T-cell (primary cell): ENCODE measurements at regions not wholly inside any gene's neighbourhood (a gene's known extent, or its start where the extent isn't known, plus 50 kb on each side); places are given as distances from the start of the nearest gene placed in this dataset.

Source experiments
- ATAC-seq, 4 experiments: fragments of 200-7000 bp in 3 of 4; fragments of 150-1000 bp in 1 of 4; cut with Tn5 transposase; replicated peaks in 1 of 4; 1 replicate in 3 of 4; 2 replicates in 1 of 4; pipeline ENCODE4 v1.10.0; 2021; ENCODE audit warnings: moderate library complexity in 3 of 4, mild to moderate bottlenecking in 2 of 4, moderate number of reproducible peaks in 1 of 4
- CTCF ChIA-PET, 2 donors: fragments of 300-600 bp; sonication (Branson Sonifier 250); formaldehyde crosslinking; loops; one replicate each; lab custom pipeline; 2022; ENCODE audit warnings: antibody characterized with exemption in 2 of 2; lab: Charles Lee
- POLR2A ChIA-PET, 2 donors: fragments of 300-600 bp; sonication (Branson Sonifier 250); formaldehyde crosslinking; loops; one replicate each; lab custom pipeline; 2022; ENCODE audit warnings: antibody characterized with exemption in 2 of 2; lab: Charles Lee
- DNase-seq, 35 experiments: peaks; one replicate each; pipeline versions ENCODE4 v3.0.0 to v3.0.0-alpha.2; 2013 to 2023
- H3K27ac ChIP-seq: one replicate; pipeline ENCODE4 v1.5.1; 2013; ENCODE audit warnings: low read length
- H3K27me3 ChIP-seq, 2 experiments: replicated peaks in 1 of 2; 1 replicate in 1 of 2; 2 replicates in 1 of 2; pipeline versions ENCODE4 v1.6.1 to v1.7.0; 2013; ENCODE audit warnings: low read length in 1 of 2, mixed read lengths in 1 of 2; ENCODE audit not compliant: control insufficient read depth in 2 of 2, insufficient read depth in 2 of 2; ENCODE audit errors: extremely low read depth in 1 of 2
- H3K36me3 ChIP-seq, 2 donors: 1 replicate in 1 of 2; 2 replicates in 1 of 2; pipeline versions ENCODE4 v1.6.1 to v1.7.0; 2013; ENCODE audit warnings: low read length in 1 of 2; ENCODE audit not compliant: control insufficient read depth in 2 of 2, insufficient read depth in 1 of 2; ENCODE audit errors: extremely low read depth in 1 of 2
- H3K4me1 ChIP-seq, 2 experiments: 1 replicate in 1 of 2; 2 replicates in 1 of 2; pipeline versions ENCODE4 v1.6.1 to v1.7.0; 2013; ENCODE audit warnings: low read length in 2 of 2, mixed read lengths in 1 of 2; ENCODE audit not compliant: insufficient read depth in 2 of 2, control insufficient read depth in 1 of 2; ENCODE audit errors: extremely low read depth in 1 of 2
- H3K4me3 ChIP-seq, 2 donors: 1 replicate in 1 of 2; 2 replicates in 1 of 2; pipeline versions ENCODE4 v1.5.1 to v1.7.0; 2013; ENCODE audit warnings: mild to moderate bottlenecking in 2 of 2, low read length in 1 of 2, moderate library complexity in 1 of 2; ENCODE audit not compliant: control insufficient read depth in 1 of 2; ENCODE audit errors: extremely low read depth in 1 of 2
- H3K9me3 ChIP-seq: 2 replicates; pipeline ENCODE4 v1.7.0; 2013
- H3K27ac Mint-ChIP-seq, 2 donors: one replicate each; pipeline ENCODE4 v1.8.0; 2020 to 2021; ENCODE audit warnings: mild to moderate bottlenecking in 2 of 2, mixed read lengths in 2 of 2
- H3K27me3 Mint-ChIP-seq, 2 donors: one replicate each; pipeline ENCODE4 v1.8.0; 2021 to 2022; ENCODE audit warnings: mixed read lengths in 2 of 2
- H3K36me3 Mint-ChIP-seq: one replicate; pipeline ENCODE4 v1.8.0; 2021; ENCODE audit warnings: mixed read lengths
- H3K4me1 Mint-ChIP-seq, 3 donors: one replicate each; pipeline ENCODE4 v1.8.0; 2020 to 2022; ENCODE audit warnings: mixed read lengths in 3 of 3, mild to moderate bottlenecking in 1 of 3
- H3K4me3 Mint-ChIP-seq, 3 donors: one replicate each; pipeline ENCODE4 v1.8.0; 2020 to 2022; ENCODE audit warnings: mild to moderate bottlenecking in 3 of 3, mixed read lengths in 3 of 3, moderate library complexity in 3 of 3
- H3K9me3 Mint-ChIP-seq, 3 donors: one replicate each; pipeline ENCODE4 v1.8.0; 2020 to 2022; ENCODE audit warnings: mixed read lengths in 3 of 3
- WGBS: methylation state at CpG from one replicate; pipeline ENCODE4 v1.1.5; 2013; ENCODE audit warnings: missing lambda C conversion rate; ENCODE audit not compliant: insufficient coverage; 5-methylcytosine and 5-hydroxymethylcytosine counted together

DNA sequence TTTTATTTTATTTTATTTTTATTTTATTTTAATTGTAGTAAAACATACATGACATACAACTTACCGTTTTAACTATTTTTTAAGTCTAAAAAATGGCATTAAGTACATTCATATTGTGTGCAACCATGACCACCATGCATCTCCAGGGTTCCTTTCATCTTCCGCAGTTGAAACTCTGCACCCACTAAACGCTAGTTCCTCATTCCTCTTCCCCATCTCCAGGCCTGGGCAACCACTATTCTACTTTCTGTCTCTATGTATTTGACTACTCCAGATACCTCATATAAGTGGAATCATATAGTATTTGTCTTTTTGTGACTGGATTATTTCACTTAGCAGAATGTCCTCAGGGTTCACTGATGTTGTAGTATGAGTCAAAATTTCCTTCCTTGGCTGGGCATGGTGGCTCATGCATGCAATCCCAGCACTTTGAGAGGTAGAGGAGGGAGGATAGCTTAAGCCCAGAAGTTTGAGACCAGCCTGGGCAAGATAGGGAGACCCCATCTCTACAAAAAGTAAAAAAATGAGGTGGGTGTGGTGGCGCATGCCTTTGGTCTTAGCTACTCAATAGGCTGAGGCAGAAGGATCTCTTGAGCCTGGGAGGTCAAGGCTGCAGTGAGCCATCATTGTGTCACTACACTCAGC is 55.7 kb upstream of the ZNF507 start:
- DNase-seq = no peak
- ChIA-PET CTCF (no interaction called here), POLR2A (no interaction called here)
- no peaks in the 10 kb centered on the region for H3K36me3 ChIP-seq
- no peaks in the 10 kb centered on the region for H3K9me3 ChIP-seq
- no peak overlapping the region for H3K4me3 Mint-ChIP-seq
- WGBS = 51% methylated on average over 2 of the region's 4 CpGs
- H3K4me1 ChIP-seq = no peaks in the 10 kb centered on the region
- no peak overlapping the region for H3K27ac ChIP-seq
- no peaks in the 10 kb centered on the region for H3K9me3 Mint-ChIP-seq
- H3K27me3 ChIP-seq = peaks cover 0 to 12% of the 10 kb centered on the region in 2 experiments
- H3K27ac Mint-ChIP-seq = no peak overlapping the region
- no peak for ATAC-seq
- no peaks in the 10 kb centered on the region for H3K4me1 Mint-ChIP-seq
- no peaks in the 10 kb centered on the region for H3K36me3 Mint-ChIP-seq
- H3K27me3 Mint-ChIP-seq = peaks cover 15 to 34% of the 10 kb centered on the region in 2 donors
- H3K4me3 ChIP-seq = no peak overlapping the region

DNA sequence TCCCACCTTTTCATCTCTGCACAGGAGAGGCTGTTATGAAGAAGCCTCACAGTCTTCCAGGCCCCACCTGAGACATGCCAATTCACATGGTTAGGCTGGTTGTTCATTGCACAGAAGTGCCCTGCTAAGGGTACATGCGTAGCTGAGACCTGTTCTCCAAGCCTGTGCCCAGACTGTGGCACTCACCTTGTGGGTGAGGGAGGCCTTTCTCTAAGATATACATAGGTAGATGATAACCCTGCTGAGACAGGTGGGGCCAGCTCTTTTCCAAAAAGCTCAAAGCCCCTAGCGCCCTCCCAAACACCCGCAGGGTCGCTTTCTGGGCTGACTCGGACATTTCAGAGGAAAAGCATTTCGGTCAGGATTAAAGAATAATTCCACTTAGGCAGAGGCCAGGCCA is 53.5 kb upstream of the ZNF507 start:
- WGBS = 90% methylated on average over 6 of the region's 6 CpGs
- ChIA-PET CTCF (no interaction called here), POLR2A (no interaction called here)
- Histone ChIP-seq H3K4me1 (no peaks in the 10 kb centered on the region), H3K4me3 (no peak overlapping the region), H3K36me3 (no peaks in the 10 kb centered on the region), H3K27ac (no peak overlapping the region), H3K27me3 (peaks cover 0 to 4% of the 10 kb centered on the region in 2 experiments), H3K9me3 (no peaks in the 10 kb centered on the region)
- Mint-ChIP-seq H3K27ac (no peak overlapping the region), H3K27me3 (peaks cover 3 to 18% of the 10 kb centered on the region in 2 donors), H3K9me3 (no peaks in the 10 kb centered on the region), H3K4me3 (no peak overlapping the region), H3K4me1 (no peaks in the 10 kb centered on the region), H3K36me3 (no peaks in the 10 kb centered on the region)
- DNase-seq = no peak
- no peak for ATAC-seq

DNA sequence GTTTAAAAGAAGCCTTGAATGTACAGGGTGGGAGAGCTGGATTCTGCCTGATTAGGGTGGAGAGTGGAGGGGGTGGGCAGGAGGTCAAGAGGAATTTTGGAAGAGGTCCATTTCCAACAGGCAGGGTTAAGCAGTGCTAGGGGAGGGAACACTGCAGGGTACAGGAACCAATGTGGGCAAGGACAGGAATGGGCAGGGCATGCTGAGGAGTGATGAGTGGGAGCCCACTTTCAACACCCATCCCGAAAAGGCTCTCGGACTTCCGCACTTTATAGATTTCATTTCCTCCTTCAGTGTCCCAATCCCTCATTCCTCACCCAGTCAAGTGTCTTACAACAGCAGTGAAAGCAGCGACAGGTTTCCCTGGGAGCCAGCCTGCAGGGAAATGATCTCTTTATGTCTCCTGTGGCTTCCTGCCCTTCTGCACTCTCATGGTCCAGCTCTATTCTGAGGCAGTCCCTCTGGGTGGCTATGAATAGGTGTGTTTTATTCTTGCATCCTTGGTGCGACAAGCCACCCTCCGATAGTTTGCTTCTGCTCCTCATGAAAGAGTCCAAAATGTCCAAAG is 50.5 kb upstream of the ZNF507 start:
- Mint-ChIP-seq H3K4me1 (no peaks in the 10 kb centered on the region), H3K9me3 (peaks cover 0 to 11% (median 3%) of the 10 kb centered on the region in 3 donors), H3K36me3 (no peaks in the 10 kb centered on the region), H3K27me3 (peaks cover 5 to 6% of the 10 kb centered on the region in 2 donors), H3K4me3 (no peak overlapping the region), H3K27ac (no peak overlapping the region)
- H3K4me1 ChIP-seq = no peaks in the 10 kb centered on the region
- H3K27me3 ChIP-seq = no peaks in the 10 kb centered on the region
- ChIA-PET CTCF (no interaction called here), POLR2A (no interaction called here)
- H3K36me3 ChIP-seq = no peaks in the 10 kb centered on the region
- 91% methylated on average over 3 of the region's 6 CpGs for WGBS
- H3K27ac ChIP-seq = no peak overlapping the region
- no peak for DNase-seq
- peaks cover 2% of the 10 kb centered on the region for H3K9me3 ChIP-seq
- H3K4me3 ChIP-seq = no peak overlapping the region
- ATAC-seq = no peak
